HCT116 (cell line): ENCODE measurements at regions not wholly inside any gene's neighbourhood (a gene's known extent, or its start where the extent isn't known, plus 50 kb on each side); places are given as distances from the start of the nearest gene placed in this dataset.
A peak's percentile ranks its signal among the peaks of the same experiment; 100 is the strongest.

Experiments
- ATAC-seq: fragments of 200-7000 bp; cut with Tn5 transposase; 2 replicates; pipeline ENCODE4 v1.9.1; 2020; ENCODE audit warnings: mild to moderate bottlenecking, moderate library complexity
- BruUV-seq: library from RNA; stranded (reverse); fragments of 400-500 nt; replicated peaks from 2 replicates; lab custom pipeline; 2021; lab: Mats Ljungman, UMichigan
- CTCF ChIA-PET: fragments of 300-600 bp; sonication (Branson Sonifier 250); formaldehyde crosslinking; loops from one replicate; lab custom pipeline; 2021; ENCODE audit warnings: antibody characterized with exemption; lab: Charles Lee
- POLR2A ChIA-PET: fragments of 300-600, 350-600 bp; sonication (Branson Sonifier 250); formaldehyde crosslinking; loops from one replicate; lab custom pipeline; 2021; ENCODE audit warnings: antibody characterized with exemption; lab: Charles Lee
- RAD21 ChIA-PET, 2 experiments: fragments of 300-600 bp; sonication (Branson Sonifier 250); formaldehyde crosslinking; loops; one replicate each; lab custom pipeline; 2023; ENCODE audit warnings: low total read pairs in 2 of 2; ENCODE audit not compliant: uncharacterized antibody in 2 of 2, unreplicated experiment in 2 of 2, low non-redundant PET in 1 of 2; lab: Charles Lee
- DNase-seq: peaks from one replicate; pipeline ENCODE4 v3.0.0-alpha.2; 2010; ENCODE audit warnings: low read depth, low spot score
- H2AFZ ChIP-seq: fragments of 200-600 bp; shearing (Covaris generic), sonication (generic); 2 replicates; pipeline ENCODE4 v1.6.1; 2017; ENCODE audit warnings: low read depth, mixed run types, mixed read lengths, antibody characterized with exemption, low read length; ENCODE audit not compliant: poor library complexity, severe bottlenecking
- H3K27ac ChIP-seq: 2 replicates; pipeline ENCODE4 v1.5.1; 2012; ENCODE audit warnings: low read depth, low read length
- H3K27me3 ChIP-seq: fragments of 200-600 bp; sonication (generic); 2 replicates; pipeline ENCODE4 v1.6.1; 2016; ENCODE audit warnings: mixed run types, low read length, mixed read lengths; ENCODE audit not compliant: insufficient read depth
- H3K36me3 ChIP-seq, 2 experiments: fragments of 200-500 bp in 1 of 2; fragments of 200-600 bp in 1 of 2; sonication (Bioruptor generic) in 1 of 2; sonication (generic) in 1 of 2; 2 replicates each; pipeline versions ENCODE4 v1.5.1 to v1.6.1; 2014 to 2016; ENCODE audit warnings: low read length in 2 of 2, inconsistent platforms in 1 of 2, mixed read lengths in 1 of 2, mixed run types in 1 of 2; ENCODE audit not compliant: insufficient read depth in 2 of 2, control insufficient read depth in 1 of 2
- H3K4me1 ChIP-seq, 2 experiments: fragments of 200-600 bp in 1 of 2; sonication (generic) in 1 of 2; 2 replicates each; pipeline versions ENCODE4 v1.5.1 to v1.6.1; 2012 to 2017; ENCODE audit warnings: low read length in 2 of 2, inconsistent platforms in 1 of 2, mild to moderate bottlenecking in 1 of 2, mixed read lengths in 1 of 2, mixed run types in 1 of 2, moderate library complexity in 1 of 2; ENCODE audit not compliant: insufficient read depth in 2 of 2, control insufficient read depth in 1 of 2
- H3K4me2 ChIP-seq: fragments of 200-600 bp; sonication (generic); 2 replicates; pipeline ENCODE4 v1.6.1; 2017; ENCODE audit warnings: mixed run types, low read length, mixed read lengths
- H3K4me3 ChIP-seq, 2 experiments: fragments of 200-600 bp in 1 of 2; sonication (generic) in 1 of 2; replicated peaks in 1 of 2; 2 replicates each; pipeline ENCODE4 v1.5.1; 2011 to 2016; ENCODE audit warnings: low read length in 2 of 2, control low read depth in 1 of 2, low read depth in 1 of 2, mild to moderate bottlenecking in 1 of 2, mixed read lengths in 1 of 2, mixed run types in 1 of 2
- H3K79me2 ChIP-seq: fragments of 200-600 bp; sonication (generic); 2 replicates; pipeline ENCODE4 v1.6.1; 2017; ENCODE audit warnings: mild to moderate bottlenecking, mixed run types, low read length, moderate library complexity, mixed read lengths; ENCODE audit not compliant: insufficient read depth
- H3K9ac ChIP-seq: fragments of 200-600 bp; sonication (generic); 2 replicates; pipeline ENCODE4 v1.6.1; 2016; ENCODE audit warnings: low read length, mixed read lengths
- H3K9me2 ChIP-seq: fragments of 200-600 bp; sonication (generic), shearing (Covaris generic); 2 replicates; pipeline ENCODE4 v1.6.1; 2017; ENCODE audit warnings: mixed run types, mild to moderate bottlenecking, moderate library complexity; ENCODE audit not compliant: insufficient read depth
- H3K9me3 ChIP-seq, 2 experiments: fragments of 200-500 bp in 1 of 2; fragments of 200-600 bp in 1 of 2; sonication (Bioruptor generic) in 1 of 2; sonication (generic) in 1 of 2; 2 replicates each; pipeline ENCODE4 v1.6.1; 2014 to 2017; ENCODE audit warnings: low read length in 2 of 2, mixed read lengths in 2 of 2, inconsistent platforms in 1 of 2, low read depth in 1 of 2, mild to moderate bottlenecking in 1 of 2, mixed run types in 1 of 2, moderate library complexity in 1 of 2; ENCODE audit not compliant: control insufficient read depth in 1 of 2, insufficient read depth in 1 of 2
- H4K20me1 ChIP-seq: fragments of 200-600 bp; sonication (generic), shearing (Covaris generic); 2 replicates; pipeline ENCODE4 v1.6.1; 2017; ENCODE audit warnings: mixed run types, mild to moderate bottlenecking, moderate library complexity; ENCODE audit not compliant: insufficient read depth
- ATF3 ChIP-seq: IDR thresholded peaks from 2 replicates; pipeline ENCODE4 v1.6.1; 2012
- CEBPB ChIP-seq: IDR thresholded peaks from 2 replicates; pipeline ENCODE4 v1.6.1; 2012; ENCODE audit warnings: low read depth
- EGR1 ChIP-seq: IDR thresholded peaks from 2 replicates; pipeline ENCODE4 v1.6.1; 2012; ENCODE audit warnings: low read depth
- FOSL1 ChIP-seq: IDR thresholded peaks from 2 replicates; pipeline ENCODE4 v1.6.1; 2012; ENCODE audit warnings: low read depth
- JUND ChIP-seq: IDR thresholded peaks from 2 replicates; pipeline ENCODE4 v1.6.1; 2012
- MAX ChIP-seq: IDR thresholded peaks from 2 replicates; pipeline ENCODE4 v1.6.1; 2012
- POLR2A ChIP-seq: IDR thresholded peaks from 2 replicates; pipeline ENCODE4 v1.7.0; 2011; ENCODE audit warnings: borderline replicate concordance; ENCODE audit not compliant: insufficient read depth, insufficient read length; ENCODE audit errors: extremely low read depth
- RAD21 ChIP-seq: IDR thresholded peaks from 2 replicates; pipeline ENCODE4 v1.6.1; 2012; ENCODE audit warnings: low read depth, mild to moderate bottlenecking
- SP1 ChIP-seq: IDR thresholded peaks from 2 replicates; pipeline ENCODE4 v1.6.1; 2012; ENCODE audit warnings: low read depth
- TCF7L2 ChIP-seq: IDR thresholded peaks from 2 replicates; pipeline ENCODE4 v1.7.0; 2011; ENCODE audit warnings: borderline replicate concordance, inconsistent platforms; ENCODE audit not compliant: insufficient read depth, insufficient read length; ENCODE audit errors: extremely low read depth
- YY1 ChIP-seq: IDR thresholded peaks from 2 replicates; pipeline ENCODE4 v1.6.1; 2011; ENCODE audit warnings: low read length, low read depth, moderate library complexity, mild to moderate bottlenecking; ENCODE audit not compliant: insufficient replicate concordance; ENCODE audit errors: extremely low read depth
- ZBTB33 ChIP-seq: IDR thresholded peaks from 2 replicates; pipeline ENCODE4 v1.6.1; 2011; ENCODE audit warnings: mild to moderate bottlenecking, low read length, moderate library complexity; ENCODE audit not compliant: insufficient replicate concordance; ENCODE audit errors: extremely low read depth
- ZNF274 ChIP-seq: fragments of 200-500 bp; sonication (Bioruptor generic); IDR thresholded peaks from 2 replicates; pipeline ENCODE4 v1.6.1; 2014; ENCODE audit warnings: mild to moderate bottlenecking, low read depth, low read length, inconsistent platforms
- intact Hi-C: fragments of 100-400 bp; cut with micrococcal nuclease; formaldehyde crosslinking; loops from 2 replicates; pipeline ENCODE4 v1.10.0; 2022

GRCh38 chr17:77321649-77322513, 181.1 kb downstream of the SEC14L1 start:
- RAD21 ChIA-PET = interaction anchor here in 1 of 2 experiments (1.2 to 2.1 kb wide), 2 partner anchors 35 to 36 kb away, joined by 4 to 7 read pairs; no protein-coding TSS in a partner anchor
- H3K4me2 ChIP-seq = peak overlapping the region; percentile 96

GRCh38 chr17:77322514-77323412, 182.0 kb downstream of the SEC14L1 start:
- ChIA-PET RAD21 (interaction anchor here (0.6 to 2.1 kb wide), 5 partner anchors 22 to 37 kb away, joined by 3 to 7 read pairs (median 5); no protein-coding TSS in a partner anchor), POLR2A (interaction anchor here (0.8 to 1.8 kb wide), 6 partner anchors 8 to 37 kb away, joined by 3 to 5 read pairs (median 4); no protein-coding TSS in a partner anchor), CTCF (interaction anchor here (0.6 to 1.5 kb wide), 11 partner anchors 8 to 107 kb away, joined by 3 to 9 read pairs (median 3); no protein-coding TSS in a partner anchor)
- intact Hi-C loops = no loop called here
- peak; percentile 92 for DNase-seq
- Histone ChIP-seq H3K36me3 (peaks cover 0 to 5% of the 10 kb centered on the region in 2 experiments; a peak in 1 of 4 replicates), H4K20me1 (peaks cover 7% of the 10 kb centered on the region; the same call in 1 of the 2 replicates), H3K79me2 (peaks cover 97% of the 10 kb centered on the region), H3K4me3 (peak overlapping the region; percentile 35 to 59), H3K4me1 (peaks cover 75 to 88% of the 10 kb centered on the region in 2 experiments), H3K9me2 (no peaks in the 10 kb centered on the region), H3K4me2 (peak overlapping the region; percentile 96), H2AFZ (no peak overlapping the region), H3K9ac (peak overlapping the region; percentile 87), H3K9me3 (no peaks in the 10 kb centered on the region), H3K27ac (peak overlapping the region; percentile 98), H3K27me3 (no peaks in the 10 kb centered on the region)
- TSS peak; percentile 63 for BruUV-seq
- peak; percentile 78 for ATAC-seq
- TF ChIP-seq YY1 (peak; percentile 44), ZNF274 (no peak), ZBTB33 (peak; percentile 65), EGR1 (no peak), JUND (peak; percentile 97), ATF3 (no peak), MAX (peak; percentile 91), FOSL1 (peak; percentile 99), TCF7L2 (peak; percentile 66), RAD21 (peak; percentile 9; the same call in 1 of the 2 replicates), POLR2A (peak; percentile 40), CEBPB (no peak)

More at GRCh38 chr17:77321649-77322513, 181.1 kb downstream of the SEC14L1 start:
- H4K20me1 ChIP-seq = peaks cover 7% of the 10 kb centered on the region; the same call in 1 of the 2 replicates
- no peak for TF ChIP-seq SP1
- TF ChIP-seq, all 23 proteins: peak for 0
- no TSS peak for BruUV-seq
- no peaks in the 10 kb centered on the region for H3K27me3 ChIP-seq
- H3K79me2 ChIP-seq = peaks cover 92% of the 10 kb centered on the region
- H3K27ac ChIP-seq = peak overlapping the region; percentile 98
- H3K9me2 ChIP-seq = no peaks in the 10 kb centered on the region
- CTCF ChIA-PET = interaction anchor here (0.6 to 1.5 kb wide), 5 partner anchors 10 to 108 kb away, joined by 3 to 4 read pairs (median 3); no protein-coding TSS in a partner anchor
- DNase-seq = no peak
- H2AFZ ChIP-seq = no peak overlapping the region
- peak overlapping the region; percentile 87 for H3K9ac ChIP-seq
- no peaks in the 10 kb centered on the region for H3K9me3 ChIP-seq
- peaks cover 75 to 93% of the 10 kb centered on the region in 2 experiments for H3K4me1 ChIP-seq
- no peak for ATAC-seq
- intact Hi-C loops = no loop called here
- POLR2A ChIA-PET = interaction anchor here (1.2 to 1.8 kb wide), 2 partner anchors 9 kb away, joined by 3 to 4 read pairs; no protein-coding TSS in a partner anchor
- peak overlapping the region; percentile 35 to 59 for H3K4me3 ChIP-seq
- H3K36me3 ChIP-seq = peaks cover 0 to 5% of the 10 kb centered on the region in 2 experiments; a peak in 1 of 4 replicates
